HCT116 (cell line): ENCODE measurements at regions not wholly inside any gene's neighbourhood (a gene's known extent, or its start where the extent isn't known, plus 50 kb on each side); places are given as distances from the start of the nearest gene placed in this dataset.

Experiments
- ATAC-seq: fragments of 200-7000 bp; cut with Tn5 transposase; 2 replicates; pipeline ENCODE4 v1.9.1; 2020; ENCODE audit warnings: mild to moderate bottlenecking, moderate library complexity
- BruUV-seq: library from RNA; stranded (reverse); fragments of 400-500 nt; replicated peaks from 2 replicates; lab custom pipeline; 2021; lab: Mats Ljungman, UMichigan
- CTCF ChIA-PET: fragments of 300-600 bp; sonication (Branson Sonifier 250); formaldehyde crosslinking; loops from one replicate; lab custom pipeline; 2021; ENCODE audit warnings: antibody characterized with exemption; lab: Charles Lee
- POLR2A ChIA-PET: fragments of 300-600, 350-600 bp; sonication (Branson Sonifier 250); formaldehyde crosslinking; loops from one replicate; lab custom pipeline; 2021; ENCODE audit warnings: antibody characterized with exemption; lab: Charles Lee
- RAD21 ChIA-PET, 2 experiments: fragments of 300-600 bp; sonication (Branson Sonifier 250); formaldehyde crosslinking; loops; one replicate each; lab custom pipeline; 2023; ENCODE audit warnings: low total read pairs in 2 of 2; ENCODE audit not compliant: uncharacterized antibody in 2 of 2, unreplicated experiment in 2 of 2, low non-redundant PET in 1 of 2; lab: Charles Lee
- DNase-seq: peaks from one replicate; pipeline ENCODE4 v3.0.0-alpha.2; 2010; ENCODE audit warnings: low read depth, low spot score
- H2AFZ ChIP-seq: fragments of 200-600 bp; shearing (Covaris generic), sonication (generic); 2 replicates; pipeline ENCODE4 v1.6.1; 2017; ENCODE audit warnings: low read depth, mixed run types, mixed read lengths, antibody characterized with exemption, low read length; ENCODE audit not compliant: poor library complexity, severe bottlenecking
- H3K27ac ChIP-seq: 2 replicates; pipeline ENCODE4 v1.5.1; 2012; ENCODE audit warnings: low read depth, low read length
- H3K27me3 ChIP-seq: fragments of 200-600 bp; sonication (generic); 2 replicates; pipeline ENCODE4 v1.6.1; 2016; ENCODE audit warnings: mixed run types, low read length, mixed read lengths; ENCODE audit not compliant: insufficient read depth
- H3K36me3 ChIP-seq, 2 experiments: fragments of 200-500 bp in 1 of 2; fragments of 200-600 bp in 1 of 2; sonication (Bioruptor generic) in 1 of 2; sonication (generic) in 1 of 2; 2 replicates each; pipeline versions ENCODE4 v1.5.1 to v1.6.1; 2014 to 2016; ENCODE audit warnings: low read length in 2 of 2, inconsistent platforms in 1 of 2, mixed read lengths in 1 of 2, mixed run types in 1 of 2; ENCODE audit not compliant: insufficient read depth in 2 of 2, control insufficient read depth in 1 of 2
- H3K4me1 ChIP-seq, 2 experiments: fragments of 200-600 bp in 1 of 2; sonication (generic) in 1 of 2; 2 replicates each; pipeline versions ENCODE4 v1.5.1 to v1.6.1; 2012 to 2017; ENCODE audit warnings: low read length in 2 of 2, inconsistent platforms in 1 of 2, mild to moderate bottlenecking in 1 of 2, mixed read lengths in 1 of 2, mixed run types in 1 of 2, moderate library complexity in 1 of 2; ENCODE audit not compliant: insufficient read depth in 2 of 2, control insufficient read depth in 1 of 2
- H3K4me2 ChIP-seq: fragments of 200-600 bp; sonication (generic); 2 replicates; pipeline ENCODE4 v1.6.1; 2017; ENCODE audit warnings: mixed run types, low read length, mixed read lengths
- H3K4me3 ChIP-seq, 2 experiments: fragments of 200-600 bp in 1 of 2; sonication (generic) in 1 of 2; replicated peaks in 1 of 2; 2 replicates each; pipeline ENCODE4 v1.5.1; 2011 to 2016; ENCODE audit warnings: low read length in 2 of 2, control low read depth in 1 of 2, low read depth in 1 of 2, mild to moderate bottlenecking in 1 of 2, mixed read lengths in 1 of 2, mixed run types in 1 of 2
- H3K79me2 ChIP-seq: fragments of 200-600 bp; sonication (generic); 2 replicates; pipeline ENCODE4 v1.6.1; 2017; ENCODE audit warnings: mild to moderate bottlenecking, mixed run types, low read length, moderate library complexity, mixed read lengths; ENCODE audit not compliant: insufficient read depth
- H3K9ac ChIP-seq: fragments of 200-600 bp; sonication (generic); 2 replicates; pipeline ENCODE4 v1.6.1; 2016; ENCODE audit warnings: low read length, mixed read lengths
- H3K9me2 ChIP-seq: fragments of 200-600 bp; sonication (generic), shearing (Covaris generic); 2 replicates; pipeline ENCODE4 v1.6.1; 2017; ENCODE audit warnings: mixed run types, mild to moderate bottlenecking, moderate library complexity; ENCODE audit not compliant: insufficient read depth
- H3K9me3 ChIP-seq, 2 experiments: fragments of 200-500 bp in 1 of 2; fragments of 200-600 bp in 1 of 2; sonication (Bioruptor generic) in 1 of 2; sonication (generic) in 1 of 2; 2 replicates each; pipeline ENCODE4 v1.6.1; 2014 to 2017; ENCODE audit warnings: low read length in 2 of 2, mixed read lengths in 2 of 2, inconsistent platforms in 1 of 2, low read depth in 1 of 2, mild to moderate bottlenecking in 1 of 2, mixed run types in 1 of 2, moderate library complexity in 1 of 2; ENCODE audit not compliant: control insufficient read depth in 1 of 2, insufficient read depth in 1 of 2
- H4K20me1 ChIP-seq: fragments of 200-600 bp; sonication (generic), shearing (Covaris generic); 2 replicates; pipeline ENCODE4 v1.6.1; 2017; ENCODE audit warnings: mixed run types, mild to moderate bottlenecking, moderate library complexity; ENCODE audit not compliant: insufficient read depth
- ATF3 ChIP-seq: IDR thresholded peaks from 2 replicates; pipeline ENCODE4 v1.6.1; 2012
- CTCF ChIP-seq, 3 experiments: fragments of 200-600 bp in 1 of 3; sonication (generic) in 1 of 3; IDR thresholded peaks in 2 of 3; conservative IDR thresholded peaks in 1 of 3; 2 replicates each; pipeline ENCODE4 v1.5.1; 2012 to 2017; ENCODE audit warnings: low read depth in 2 of 3, low read length in 2 of 3, antibody characterized with exemption in 1 of 3, borderline replicate concordance in 1 of 3, control low read depth in 1 of 3, mild to moderate bottlenecking in 1 of 3, mixed read lengths in 1 of 3, mixed run types in 1 of 3, moderate library complexity in 1 of 3; ENCODE audit not compliant: insufficient read depth in 1 of 3
- EGR1 ChIP-seq: IDR thresholded peaks from 2 replicates; pipeline ENCODE4 v1.6.1; 2012; ENCODE audit warnings: low read depth
- ELF1 ChIP-seq: IDR thresholded peaks from 2 replicates; pipeline ENCODE4 v1.6.1; 2012; ENCODE audit warnings: low read depth, borderline replicate concordance
- FOSL1 ChIP-seq: IDR thresholded peaks from 2 replicates; pipeline ENCODE4 v1.6.1; 2012; ENCODE audit warnings: low read depth
- JUND ChIP-seq: IDR thresholded peaks from 2 replicates; pipeline ENCODE4 v1.6.1; 2012
- MAX ChIP-seq: IDR thresholded peaks from 2 replicates; pipeline ENCODE4 v1.6.1; 2012
- POLR2AphosphoS5 ChIP-seq: IDR thresholded peaks from 2 replicates; pipeline ENCODE4 v1.6.1; 2011; ENCODE audit warnings: mild to moderate bottlenecking, low read depth, low read length, moderate library complexity
- RAD21 ChIP-seq: IDR thresholded peaks from 2 replicates; pipeline ENCODE4 v1.6.1; 2012; ENCODE audit warnings: low read depth, mild to moderate bottlenecking
- SIN3A ChIP-seq: IDR thresholded peaks from 2 replicates; pipeline ENCODE4 v1.6.1; 2012; ENCODE audit warnings: low read depth
- SP1 ChIP-seq: IDR thresholded peaks from 2 replicates; pipeline ENCODE4 v1.6.1; 2012; ENCODE audit warnings: low read depth
- ZNF274 ChIP-seq: fragments of 200-500 bp; sonication (Bioruptor generic); IDR thresholded peaks from 2 replicates; pipeline ENCODE4 v1.6.1; 2014; ENCODE audit warnings: mild to moderate bottlenecking, low read depth, low read length, inconsistent platforms
- intact Hi-C: fragments of 100-400 bp; cut with micrococcal nuclease; formaldehyde crosslinking; loops from 2 replicates; pipeline ENCODE4 v1.10.0; 2022

GRCh38 chr3:110612045-110612444 is 459.6 kb upstream of the NECTIN3 start:
- intact Hi-C loops, result no loop called here
- BruUV-seq, result no TSS peak
- Histone ChIP-seq H3K79me2 (no peaks in the 10 kb centered on the region), H3K9me3 (no peaks in the 10 kb centered on the region), H2AFZ (no peak overlapping the region), H3K9me2 (no peaks in the 10 kb centered on the region), H3K27ac (no peak overlapping the region), H3K4me1 (no peaks in the 10 kb centered on the region), H3K27me3 (no peaks in the 10 kb centered on the region), H4K20me1 (no peaks in the 10 kb centered on the region), H3K36me3 (no peaks in the 10 kb centered on the region), H3K4me2 (no peak overlapping the region), H3K9ac (no peak overlapping the region), H3K4me3 (no peak overlapping the region)
- CTCF ChIA-PET, result no interaction called here
- no peak for ATAC-seq
- RAD21 ChIA-PET, result no interaction called here
- POLR2A ChIA-PET, result no interaction called here
- no peak for DNase-seq
- TF ChIP-seq SP1 (no peak), ATF3 (no peak), EGR1 (no peak), CTCF (IDR thresholded peaks at IDR 0.05 in 2 of 3, conservative IDR thresholded peaks at IDR 0.05 in 1 of 3; ENCODE audit: borderline replicate concordance in 1 of 3, insufficient read depth in 1 of 3, low read depth in 2 of 3, low read length in 2 of 3) (no peak), ZNF274 (no peak), FOSL1 (no peak), SIN3A (no peak), RAD21 (no peak), POLR2AphosphoS5 (no peak), ELF1 (no peak), MAX (no peak), JUND (no peak)
